ENCODE measurements at regions not wholly inside any gene's neighbourhood (a gene's known extent, or its start where the extent isn't known, plus 50 kb on each side); places are given as distances from the start of the nearest gene placed in this dataset.
"Not testable (repeated sequence)": the region's sequence is repeated elsewhere in the genome, so short reads cannot be mapped to it uniquely, and the experiment has no call there.

DNA sequence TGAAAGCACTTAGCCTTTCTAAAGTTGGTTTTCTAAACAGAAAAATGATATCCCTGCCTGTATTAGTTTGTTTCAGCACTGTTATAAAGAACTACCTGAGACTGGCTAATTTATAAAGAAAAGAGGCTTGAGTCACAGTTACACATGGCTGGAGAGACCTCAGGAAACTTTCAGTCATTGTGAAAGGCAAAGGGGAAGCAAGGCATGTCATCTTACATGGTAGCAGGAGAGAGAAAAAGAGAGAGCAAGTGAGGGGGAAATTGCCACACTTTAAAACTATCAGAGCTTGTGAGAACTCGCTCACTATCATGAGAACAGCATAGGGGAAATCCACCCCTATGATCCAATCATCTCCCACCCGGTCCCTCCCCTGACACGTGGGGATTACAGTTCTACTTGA lies 64.9 kb downstream of the FAM170A start:
- DNase-seq, result no peak

DNA sequence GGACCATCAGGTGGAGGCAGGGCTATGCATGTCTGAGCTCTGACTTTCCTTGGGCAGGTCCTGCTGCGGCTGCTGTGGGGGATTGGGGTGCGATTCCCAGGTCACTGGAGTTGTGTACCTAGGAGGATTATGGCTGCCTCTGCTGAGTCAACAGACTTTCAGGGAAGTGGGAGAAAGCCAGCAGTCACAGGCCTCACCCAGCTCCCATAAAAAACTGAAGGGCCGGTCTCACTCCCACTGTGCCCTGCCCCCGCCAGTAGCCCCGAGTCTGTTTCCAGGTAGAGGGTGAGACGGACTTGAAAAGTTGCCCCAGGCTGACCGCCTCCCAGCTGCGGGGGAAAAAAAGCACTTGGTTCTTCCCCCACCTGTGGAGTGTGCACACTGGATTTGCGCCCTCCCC lies 76.7 kb downstream of the FAM170A start:
- DNase-seq, result no peak

DNA sequence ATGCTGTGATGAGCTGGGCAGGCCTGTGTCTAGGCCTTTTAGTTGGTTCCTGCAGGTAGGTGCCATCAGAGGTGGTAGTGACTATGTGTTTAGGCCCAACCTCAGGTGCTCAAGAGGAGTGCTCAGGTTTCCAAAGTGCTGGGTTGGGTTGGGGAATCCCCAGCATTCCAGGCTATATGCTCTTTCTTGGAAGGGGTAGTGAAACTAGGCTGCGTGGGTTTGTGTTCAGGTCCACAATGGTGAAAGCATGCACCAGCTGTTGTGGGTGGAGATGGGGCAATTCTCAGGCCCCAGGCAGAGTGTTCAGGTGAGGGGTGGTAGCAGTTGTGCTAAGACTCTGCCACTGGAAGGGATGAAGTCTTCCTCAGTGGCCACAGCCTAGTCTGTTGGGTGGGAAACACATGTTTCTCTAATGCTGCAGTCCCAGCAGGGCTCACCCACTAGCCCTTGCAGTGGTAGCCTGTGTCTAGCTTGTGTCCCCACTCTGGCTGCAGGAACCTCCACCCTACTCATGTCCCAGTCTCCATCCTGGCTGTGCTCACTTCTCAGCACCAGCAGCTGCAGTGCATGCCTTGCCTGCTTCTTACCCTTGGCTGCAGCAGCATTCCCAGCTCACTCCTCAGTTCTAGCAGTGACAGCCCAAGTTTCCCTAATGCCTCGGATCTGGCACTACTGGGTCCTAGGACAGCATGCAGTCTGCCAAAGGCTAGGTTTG lies 78.9 kb downstream of the FAM170A start:
- DNase-seq, result no peak

DNA sequence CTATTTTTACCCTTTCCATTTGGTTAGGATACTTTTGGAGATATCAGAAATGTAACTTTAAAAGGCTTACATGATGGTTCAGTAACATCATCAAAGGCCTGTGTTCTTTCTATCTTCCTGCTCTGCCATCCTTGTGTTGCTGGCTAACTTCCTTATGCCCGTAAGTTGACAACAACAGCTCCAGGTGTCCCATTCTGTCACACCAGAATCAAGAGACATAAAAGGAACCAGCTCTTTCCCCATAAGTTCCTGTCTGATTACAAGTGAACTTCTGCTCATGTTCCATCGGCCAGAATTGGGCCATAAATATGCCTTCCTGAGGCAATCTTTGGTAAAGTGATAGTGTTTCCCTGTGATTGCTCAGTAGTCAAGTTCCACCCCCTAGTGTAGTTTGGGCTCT lies 92.4 kb downstream of the FAM170A start:
- no peak for DNase-seq

DNA sequence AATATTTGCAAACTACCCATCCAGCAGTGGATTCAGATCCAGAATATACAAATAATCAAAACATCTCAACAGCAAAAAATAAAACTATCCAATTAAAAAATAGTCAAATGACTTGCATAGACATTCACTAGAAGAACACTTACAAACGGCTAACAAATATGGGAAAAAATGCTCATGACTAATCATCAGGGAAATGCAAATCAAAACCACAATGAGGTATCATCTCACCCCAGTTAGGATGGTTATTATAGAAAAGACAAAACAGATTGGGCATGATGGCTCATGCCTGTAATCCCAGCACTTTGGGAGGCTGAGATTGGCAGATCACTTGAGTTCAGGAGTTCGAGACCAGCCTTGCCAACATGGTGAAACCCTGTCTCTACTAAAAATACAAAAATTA lies 95.9 kb downstream of the FAM170A start:
- not testable (repeated sequence) for DNase-seq

DNA sequence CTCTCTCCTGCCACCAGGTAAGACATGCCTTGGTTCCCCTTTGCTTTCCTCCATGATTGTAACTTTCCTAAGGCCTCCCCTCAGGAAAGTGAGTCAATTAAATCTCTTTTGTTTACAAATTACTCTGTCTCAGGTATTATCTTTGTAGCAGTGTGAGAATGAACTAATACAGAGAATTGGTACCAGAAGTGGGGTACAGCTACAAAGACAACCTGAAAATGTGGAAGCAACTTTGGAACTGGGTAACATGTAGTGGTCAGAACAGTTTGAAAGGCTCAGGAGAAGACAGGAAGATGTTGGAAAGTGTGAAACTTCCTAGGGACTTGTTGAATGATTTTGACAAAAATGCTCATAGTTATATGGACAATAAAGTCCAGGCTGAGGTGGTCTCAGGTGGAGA lies 97.2 kb downstream of the FAM170A start:
- DNase-seq, result no peak

DNA sequence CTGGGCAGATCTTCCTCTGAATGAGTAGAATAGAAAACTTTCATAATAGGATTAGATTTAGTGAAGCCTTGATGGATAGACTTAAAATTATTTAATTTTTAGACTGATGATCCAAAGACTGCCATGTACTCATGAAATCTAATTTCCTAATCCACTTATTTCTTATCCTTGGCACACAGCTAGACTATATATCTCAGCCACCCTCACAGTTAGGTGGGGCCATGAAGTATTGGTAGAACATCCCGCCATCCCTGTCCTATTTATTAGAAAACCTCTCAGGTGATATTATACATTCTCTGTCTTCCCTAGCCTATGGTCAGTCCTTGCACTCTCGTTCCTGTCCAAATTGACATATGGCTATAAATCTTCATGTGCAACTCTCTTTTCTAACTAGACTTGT lies 110.9 kb downstream of the FAM170A start:
- no peak for DNase-seq

DNA sequence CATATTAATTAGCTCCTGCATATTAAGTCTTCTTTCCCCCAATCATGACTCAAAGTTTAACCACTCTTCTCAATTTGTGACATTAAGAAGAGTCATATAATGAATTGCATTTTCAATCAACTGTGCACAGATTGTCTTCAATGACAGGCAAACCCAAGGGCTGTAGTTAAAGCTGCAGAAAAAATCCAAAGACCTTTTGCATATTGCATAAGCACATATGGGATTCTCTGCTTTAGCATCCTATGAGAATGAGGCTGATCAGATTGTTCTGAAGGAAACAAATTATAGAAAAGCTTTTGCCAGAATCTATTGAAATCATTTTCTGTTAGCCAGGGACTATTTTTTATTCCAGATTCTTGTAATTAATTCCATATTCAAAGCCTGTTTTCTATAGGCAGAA lies 112.3 kb downstream of the FAM170A start:
- no peak for DNase-seq

DNA sequence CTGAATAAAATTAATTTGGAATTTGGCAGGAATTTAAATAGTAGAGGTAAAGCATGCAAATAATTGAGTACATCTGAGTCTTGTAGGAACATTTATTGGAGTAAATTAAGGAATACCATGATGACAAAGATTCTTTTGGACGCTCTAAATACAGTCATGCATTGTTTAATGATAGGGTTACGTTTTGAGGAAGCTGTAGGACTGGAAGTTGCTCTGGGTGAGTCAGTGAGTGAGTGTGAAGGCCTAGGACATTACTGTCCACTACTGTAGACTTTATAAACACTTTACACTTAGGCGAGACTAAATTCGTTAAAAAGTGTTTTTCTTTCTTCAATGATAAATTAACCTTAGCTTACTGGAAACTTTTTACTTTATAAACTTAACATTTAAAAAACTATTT lies 113.0 kb downstream of the FAM170A start:
- no peak for DNase-seq

DNA sequence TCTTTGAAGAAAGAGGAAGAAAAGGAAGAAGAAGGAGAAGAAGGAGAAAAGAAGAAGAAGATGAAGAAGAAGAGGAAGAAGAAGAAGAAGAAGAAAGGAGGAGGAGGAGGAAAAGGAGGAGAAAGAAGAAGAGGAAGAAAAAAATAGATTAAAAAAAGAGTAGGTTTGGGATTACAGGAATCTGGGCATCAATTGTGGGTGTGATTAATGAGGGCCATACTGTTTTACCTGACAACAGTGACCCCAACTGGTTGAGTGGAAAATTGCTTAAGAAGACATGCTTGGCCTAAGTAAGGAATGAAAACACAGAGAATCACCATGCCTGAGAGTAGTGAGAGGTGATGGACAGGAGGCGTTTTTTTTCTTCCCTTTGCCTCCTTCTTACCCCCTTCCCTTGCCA lies 114.6 kb downstream of the FAM170A start:
- DNase-seq, result no peak

DNA sequence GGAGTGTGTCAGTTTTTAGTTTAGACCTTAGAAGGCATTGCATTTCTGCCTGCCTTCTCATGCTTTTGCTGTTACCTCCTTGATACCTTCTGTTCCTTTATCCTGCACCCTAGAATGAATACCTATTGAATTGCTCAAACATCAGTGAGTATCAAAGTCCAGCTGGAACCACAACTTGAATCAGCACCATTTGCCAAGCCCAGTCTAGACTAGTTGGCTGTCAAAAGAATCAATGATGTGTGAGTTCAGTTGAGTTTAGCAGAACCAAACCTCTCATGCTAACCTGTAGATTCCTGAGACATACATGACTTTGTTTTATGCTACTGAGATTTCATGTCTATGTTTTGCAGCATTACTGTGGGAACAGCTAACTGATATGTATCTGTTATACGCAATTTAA lies 116.6 kb downstream of the FAM170A start:
- DNase-seq, result no peak

DNA sequence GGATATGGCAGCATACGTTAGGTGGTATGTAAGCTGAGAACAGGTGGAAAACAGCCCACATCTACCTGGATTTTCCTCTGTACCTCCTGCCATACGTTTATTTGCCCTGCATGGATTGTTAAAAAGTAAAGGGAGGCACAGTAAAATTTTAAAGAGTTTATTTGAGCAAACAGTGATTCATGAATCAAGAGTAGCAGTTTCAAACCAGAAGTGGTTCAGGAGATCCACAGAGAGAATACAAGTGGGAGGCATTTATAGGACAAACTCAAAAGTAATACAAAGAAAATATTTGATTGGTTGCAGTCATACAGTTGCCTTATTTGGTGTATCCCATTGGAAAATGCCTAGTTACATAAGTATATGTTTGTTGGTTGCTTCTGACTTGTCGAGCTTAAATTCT lies 117.6 kb downstream of the FAM170A start:
- DNase-seq, result no peak

DNA sequence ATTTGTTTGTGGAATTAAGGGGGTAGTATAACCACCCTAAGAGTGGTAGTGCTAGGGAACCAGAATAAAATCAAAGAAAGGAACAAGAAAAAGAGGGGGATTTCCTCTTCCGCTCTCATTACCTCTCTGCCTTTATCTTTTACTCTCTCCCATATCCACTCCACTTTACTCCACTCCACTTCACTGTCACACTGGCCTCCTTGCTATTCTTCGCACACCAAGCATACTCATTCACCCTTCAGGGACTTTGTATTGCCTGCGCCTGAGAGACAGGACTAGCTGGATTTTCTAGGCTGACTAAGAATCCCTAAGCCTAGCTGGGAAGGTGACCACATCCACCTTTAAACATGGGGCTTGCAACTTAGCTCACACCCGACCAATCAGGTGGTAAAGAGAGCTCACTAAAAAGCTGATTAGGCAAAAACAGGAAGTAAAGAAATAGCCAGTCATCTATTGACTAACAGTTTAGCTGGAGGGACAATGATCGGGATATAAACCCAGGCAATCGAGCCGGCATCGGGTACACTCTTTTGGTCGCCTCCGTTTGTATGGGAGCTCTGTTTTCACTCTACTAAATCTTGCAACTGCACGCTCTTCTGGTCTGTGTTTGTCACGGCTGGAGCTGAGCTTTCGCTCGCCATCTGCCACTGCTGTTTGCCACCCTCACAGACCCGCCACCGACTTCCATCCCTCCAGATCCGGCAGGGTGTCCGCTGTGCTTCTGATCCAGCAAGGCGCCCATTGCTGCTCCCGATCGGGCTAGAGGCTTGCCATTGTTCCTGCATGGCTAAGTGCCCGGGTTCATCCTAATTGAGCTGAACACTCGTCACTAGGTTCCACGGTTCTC lies 121.8 kb downstream of the FAM170A start:
- no peak for DNase-seq

DNA sequence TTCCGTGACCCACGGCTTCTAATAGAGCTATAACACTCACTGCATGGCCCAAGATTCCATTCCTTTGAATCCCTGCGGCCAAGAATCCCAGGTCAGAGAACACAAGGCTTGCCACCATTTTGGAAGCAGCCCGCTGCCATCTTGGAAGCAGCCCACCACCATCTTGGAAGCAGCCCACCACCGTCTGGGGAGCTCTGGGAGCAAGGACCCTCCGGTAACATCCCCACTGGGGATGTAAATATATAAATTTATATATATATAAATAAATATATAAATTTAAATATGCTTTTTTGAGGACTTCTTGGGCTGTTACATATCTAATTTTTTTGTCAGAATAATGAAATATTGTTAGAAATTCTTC lies 122.4 kb downstream of the FAM170A start:
- no peak for DNase-seq

DNA sequence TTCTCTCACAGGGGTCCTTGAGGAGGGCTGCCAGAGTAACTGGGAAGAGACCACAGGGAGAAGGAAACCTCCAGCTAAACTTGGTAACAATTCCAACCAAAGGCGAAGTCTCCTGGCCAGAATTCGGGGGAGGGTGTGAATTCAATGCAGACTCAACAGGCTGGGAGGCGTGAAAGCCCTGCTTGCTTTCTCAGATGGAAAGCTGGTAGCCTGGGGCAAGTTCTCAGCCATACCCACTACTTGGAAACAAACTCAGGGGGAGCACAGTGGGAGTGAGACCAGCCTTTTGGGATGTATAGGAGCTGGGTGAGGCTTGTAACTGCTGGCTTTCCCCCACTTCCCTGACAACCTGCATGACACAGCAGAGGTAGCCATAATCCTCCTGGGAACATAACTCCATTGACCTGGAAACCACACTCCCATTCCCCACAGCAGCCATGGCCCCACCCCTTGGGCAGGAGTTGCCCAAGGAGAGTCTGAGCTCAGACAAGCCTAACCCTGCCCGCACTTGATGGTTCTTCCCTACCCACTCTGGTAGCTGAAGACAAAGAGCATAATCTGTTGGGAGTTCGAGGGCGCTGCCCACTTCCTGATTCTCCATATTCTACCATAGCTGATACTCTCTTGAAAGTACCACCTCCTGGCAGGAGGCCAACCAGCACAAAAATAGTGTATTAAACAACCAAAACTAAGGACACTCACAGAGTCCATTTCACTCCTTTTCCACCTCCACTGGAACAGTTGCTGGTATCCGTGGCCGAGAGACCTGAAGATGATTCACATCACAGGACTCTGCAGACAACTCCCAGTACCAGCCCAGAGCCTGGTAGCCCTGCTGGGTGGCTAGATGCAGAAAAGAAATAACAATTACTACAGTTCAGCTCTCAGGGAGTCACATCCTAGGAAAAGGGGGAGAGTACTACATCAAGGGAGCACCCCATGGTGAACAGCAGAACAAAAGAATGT lies 123.8 kb downstream of the FAM170A start:
- DNase-seq, result no peak

DNA sequence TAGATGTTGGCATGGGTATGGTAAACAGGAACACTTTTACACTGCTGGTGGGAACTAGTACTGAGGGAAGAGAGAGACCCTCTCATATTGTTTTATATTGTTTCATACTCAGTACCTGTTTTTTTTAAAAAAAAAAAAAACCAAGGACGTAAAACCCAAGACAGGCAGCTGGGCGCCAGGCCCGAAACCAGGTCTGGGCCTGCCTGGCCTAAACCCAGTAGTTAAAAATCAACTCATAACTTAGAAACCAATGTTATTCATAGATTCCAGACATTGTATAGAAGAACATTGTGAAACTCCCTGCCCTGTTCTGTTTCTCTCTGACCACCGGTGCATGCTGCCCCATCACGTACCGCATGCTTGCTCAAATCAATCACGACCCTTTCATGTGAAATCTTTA lies 125.5 kb downstream of the FAM170A start:
- not testable (repeated sequence) for DNase-seq

DNA sequence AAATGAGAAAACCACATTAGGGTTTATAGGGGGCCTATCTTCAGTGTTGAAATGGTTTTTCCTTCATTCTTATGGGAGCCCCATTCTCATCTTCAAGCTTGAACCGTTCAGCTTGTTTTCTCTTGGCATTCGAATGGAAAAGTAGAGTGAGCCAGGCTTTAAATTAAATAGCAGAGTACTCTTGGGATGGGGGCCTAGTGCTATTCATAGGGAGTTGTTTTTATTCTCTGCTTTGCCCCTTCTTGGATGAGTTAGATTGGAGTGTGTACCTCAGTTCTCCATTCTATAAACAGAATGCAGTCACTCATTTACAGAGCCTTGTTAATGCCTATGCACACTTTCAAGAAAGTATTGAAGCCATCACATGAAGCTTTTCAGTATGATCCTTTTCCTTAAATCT lies 127.9 kb downstream of the FAM170A start:
- no peak for DNase-seq

DNA sequence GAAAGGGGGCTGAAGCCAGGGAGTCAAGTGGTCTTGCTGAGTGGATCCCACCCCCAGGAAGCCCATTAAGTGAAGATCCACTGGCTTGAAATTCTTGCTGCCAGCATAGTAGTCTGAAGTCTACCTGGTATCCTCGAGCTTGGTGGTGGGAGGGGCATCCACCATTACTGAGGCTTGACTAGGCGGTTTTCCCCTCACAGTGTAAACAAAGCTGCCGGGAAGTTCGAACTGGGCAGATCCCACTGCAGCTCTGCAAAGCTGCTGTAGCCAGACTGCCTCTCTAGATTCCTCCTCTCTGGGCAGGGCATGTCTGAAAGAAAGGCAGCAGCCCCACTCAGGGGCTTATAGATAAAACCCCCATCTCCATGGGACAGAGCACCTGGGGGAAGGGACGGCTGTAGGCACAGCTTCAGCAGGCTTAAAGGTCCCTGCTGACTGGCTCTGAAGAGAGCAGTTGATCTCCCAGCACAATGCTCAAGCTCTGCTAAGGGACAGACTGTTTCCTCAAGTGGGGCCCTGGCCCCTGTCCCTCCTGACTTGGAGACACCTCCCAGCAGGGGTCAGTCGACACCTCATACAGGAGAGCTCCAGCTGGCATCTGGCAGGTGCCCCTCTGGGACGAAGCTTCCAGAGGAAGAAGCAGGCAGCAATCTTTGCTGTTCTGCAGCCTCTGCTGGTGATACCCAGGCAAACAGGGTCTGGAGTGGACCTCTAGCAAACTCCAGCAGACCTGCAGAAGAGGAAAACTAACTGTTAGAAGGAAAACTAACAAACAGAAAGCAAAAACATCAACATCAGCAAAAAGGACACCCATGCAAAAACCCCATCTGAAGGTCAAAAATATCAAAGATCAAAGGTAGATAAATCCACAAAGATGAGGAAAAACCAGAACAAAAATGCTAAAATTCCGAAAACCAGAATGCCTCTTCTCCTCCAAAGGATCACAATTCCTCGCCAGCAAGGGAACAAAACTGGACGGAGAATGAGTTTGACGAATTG lies 140.6 kb downstream of the FAM170A start:
- not testable (repeated sequence) for DNase-seq

DNA sequence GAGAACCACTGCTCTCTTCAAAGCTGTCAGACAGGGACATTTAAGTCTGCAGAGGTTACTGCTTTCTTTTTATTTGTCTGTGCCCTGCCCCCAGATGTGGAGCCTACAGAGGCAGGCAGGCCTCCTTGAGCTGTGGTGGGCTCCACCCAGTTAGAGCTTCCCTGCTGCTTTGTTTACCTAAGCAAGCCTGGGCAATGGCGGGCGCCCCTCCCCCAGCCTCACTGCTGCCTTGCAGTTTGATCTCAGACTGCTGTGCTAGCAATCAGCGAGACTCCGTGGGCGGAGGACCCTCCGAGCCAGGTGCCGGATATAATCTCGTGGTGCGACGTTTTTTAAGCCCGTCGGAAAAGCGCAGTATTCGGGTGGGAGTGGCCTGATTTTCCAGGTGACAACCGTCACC lies 150.8 kb downstream of the FAM170A start:
- DNase-seq, result not testable (repeated sequence)

DNA sequence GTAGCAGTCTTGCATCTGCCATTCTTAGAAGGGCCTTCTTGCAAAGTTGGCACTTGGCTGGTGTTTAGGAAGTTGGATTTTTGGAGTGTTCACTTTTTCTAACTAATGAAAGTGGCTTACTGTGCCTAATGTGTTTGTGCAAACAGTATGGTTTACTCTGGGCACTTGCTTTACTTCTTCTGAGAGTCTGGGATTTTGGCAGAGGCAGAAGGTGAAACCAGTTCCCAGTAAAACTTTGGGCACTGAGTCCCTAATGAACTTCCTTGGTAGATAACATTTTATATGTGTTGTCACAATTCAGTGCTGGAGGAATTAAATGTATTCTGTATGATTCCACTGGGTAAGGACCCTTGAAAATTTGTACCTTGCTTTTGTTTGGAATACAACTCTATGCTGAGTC lies 155.7 kb downstream of the FAM170A start:
- DNase-seq, result no peak

DNA sequence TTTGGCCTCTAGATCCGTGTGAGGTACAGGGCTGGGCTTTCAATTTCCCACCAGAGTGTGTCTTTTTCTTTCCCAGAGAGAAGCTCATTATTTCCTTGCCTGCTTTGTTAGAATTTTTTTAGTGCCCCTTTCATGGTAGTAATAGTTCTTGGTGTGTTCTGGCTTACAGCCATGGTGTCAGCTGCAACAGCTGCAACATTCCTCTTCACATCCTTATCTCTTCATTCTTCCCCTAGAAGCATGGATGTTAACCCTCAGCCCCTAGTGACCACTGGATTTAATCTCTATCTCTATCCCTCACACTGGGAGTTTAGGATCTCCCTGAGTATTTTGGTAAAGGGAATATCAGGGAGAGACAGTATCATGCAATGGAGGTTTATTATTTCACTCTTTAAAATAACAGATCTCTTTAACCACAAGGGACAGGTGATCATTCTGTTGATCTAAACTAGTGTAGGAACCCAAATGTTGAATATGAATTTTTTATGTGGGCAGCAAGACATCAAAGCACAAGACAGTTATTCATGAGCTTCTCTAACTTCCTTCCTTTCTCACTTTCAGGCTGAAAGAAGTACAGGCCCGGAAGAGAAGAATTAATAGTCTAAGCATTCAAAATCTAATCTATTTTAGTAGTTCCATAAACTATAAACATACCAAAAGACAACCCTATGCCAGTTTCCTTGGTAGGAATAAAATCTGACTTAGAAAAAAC lies 160.2 kb downstream of the FAM170A start:
- no peak for DNase-seq
